SJCRH30 (cell line): ENCODE measurements at regions not wholly inside any gene's neighbourhood (a gene's known extent, or its start where the extent isn't known, plus 50 kb on each side); places are given as distances from the start of the nearest gene placed in this dataset.

ENCODE experiments used
- DNase-seq, 2 experiments: peaks; one replicate each; pipeline ENCODE4 v3.0.0-alpha.2; 2015 to 2020
- H3K27ac ChIP-seq: fragments of 250-450 bp; sonication (Bioruptor Pico); 2 replicates; pipeline ENCODE4 v1.5.1; 2020; ENCODE audit warnings: mild to moderate bottlenecking, moderate library complexity
- H3K27me3 ChIP-seq: fragments of 250-450 bp; sonication (Bioruptor Pico); 2 replicates; pipeline ENCODE4 v1.5.1; 2020; ENCODE audit warnings: mild to moderate bottlenecking, moderate library complexity
- H3K36me3 ChIP-seq: fragments of 250-450 bp; sonication (Bioruptor Pico); 2 replicates; pipeline ENCODE4 v1.5.1; 2020; ENCODE audit warnings: mild to moderate bottlenecking, moderate library complexity
- H3K4me1 ChIP-seq: fragments of 250-450 bp; sonication (Bioruptor Pico); 2 replicates; pipeline ENCODE4 v1.5.1; 2020; ENCODE audit warnings: mild to moderate bottlenecking, moderate library complexity
- H3K4me3 ChIP-seq: fragments of 250-450 bp; sonication (Bioruptor Pico); 2 replicates; pipeline ENCODE4 v1.5.1; 2020; ENCODE audit warnings: mild to moderate bottlenecking, moderate library complexity
- H3K9me3 ChIP-seq: fragments of 250-450 bp; sonication (Bioruptor Pico); replicated peaks from 2 replicates; pipeline ENCODE4 v1.5.1; 2020; ENCODE audit warnings: mild to moderate bottlenecking, moderate library complexity

DNA sequence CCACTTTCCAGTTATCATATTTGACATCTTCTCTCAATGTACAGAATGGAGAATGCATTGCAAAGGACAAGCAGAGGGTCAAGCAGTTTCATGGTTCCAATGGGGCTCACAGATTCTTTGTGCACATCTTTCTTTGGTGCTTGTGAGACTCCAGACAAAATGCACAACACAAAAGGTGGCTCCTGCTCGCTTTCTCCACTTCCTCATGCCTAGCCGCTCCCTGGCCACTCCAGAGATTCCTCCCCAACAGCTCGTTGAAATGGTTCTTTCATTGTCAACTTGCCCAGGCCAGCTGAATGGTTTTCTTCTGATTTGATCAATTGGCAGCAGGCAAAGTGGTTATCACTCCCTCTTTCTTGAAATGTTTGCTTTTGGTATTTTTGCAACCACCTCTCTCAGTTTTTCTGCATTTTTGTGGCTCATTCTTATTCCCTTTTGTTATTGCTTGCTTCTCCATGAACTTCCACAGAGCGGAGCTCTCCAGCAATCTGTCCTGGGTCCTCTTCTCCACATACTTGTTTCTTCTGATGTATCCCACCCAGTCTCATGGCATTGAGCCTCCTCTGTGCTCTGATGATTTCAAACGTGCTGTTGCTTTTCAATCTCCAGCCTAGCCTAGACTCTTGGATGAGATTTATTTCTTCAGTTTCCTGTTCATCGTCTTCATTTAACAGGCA lies 507.8 kb upstream of the MKI67 start:
- Histone ChIP-seq H3K4me3 (no peak overlapping the region), H3K27ac (no peak overlapping the region), H3K36me3 (no peaks in the 10 kb centered on the region), H3K27me3 (no peaks in the 10 kb centered on the region), H3K4me1 (no peaks in the 10 kb centered on the region), H3K9me3 (no peaks in the 10 kb centered on the region)
- peak in 1 of 2 experiments; percentile 19 for DNase-seq

DNA sequence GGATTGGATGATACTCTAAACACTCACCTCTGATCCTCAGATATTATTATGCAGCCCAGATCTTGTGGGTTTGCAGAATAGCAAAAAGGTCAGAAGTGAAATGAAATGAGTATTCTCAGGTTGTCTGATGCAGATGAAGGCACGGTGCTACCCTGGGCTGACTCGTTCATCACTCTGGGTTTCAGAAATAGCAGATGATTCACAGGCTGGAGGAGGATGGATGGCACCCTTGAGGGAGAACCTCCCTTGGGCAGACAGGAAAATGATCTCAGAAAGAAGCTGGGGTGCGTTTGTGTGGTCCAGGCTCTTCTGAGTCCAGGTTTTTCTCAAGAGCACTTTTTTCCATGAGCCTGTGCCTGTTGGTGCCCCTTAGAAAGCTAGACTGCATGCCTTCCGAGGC lies 515.8 kb upstream of the MKI67 start:
- Histone ChIP-seq H3K27me3 (no peaks in the 10 kb centered on the region), H3K9me3 (no peaks in the 10 kb centered on the region), H3K36me3 (no peaks in the 10 kb centered on the region), H3K4me1 (no peaks in the 10 kb centered on the region), H3K4me3 (no peak overlapping the region), H3K27ac (no peak overlapping the region)
- DNase-seq: no peak

DNA sequence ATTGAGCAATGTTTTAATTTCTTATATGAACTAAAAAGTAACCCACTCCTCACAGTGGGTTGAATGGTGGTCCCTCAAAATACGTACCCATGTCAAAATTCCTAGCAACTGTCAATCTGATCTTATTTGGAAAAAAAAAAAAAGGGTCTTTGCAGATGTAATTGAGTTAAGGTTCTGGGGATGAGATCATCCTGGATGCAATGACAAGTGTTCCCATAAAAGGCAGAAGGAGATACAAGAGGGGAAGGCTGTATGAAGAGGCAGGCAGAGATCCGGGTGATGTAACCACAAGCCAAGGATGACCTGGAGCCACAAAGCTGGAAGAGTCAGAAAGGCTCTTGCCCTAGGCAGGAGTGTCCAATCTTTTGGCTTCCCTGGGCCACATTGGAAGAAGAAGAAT lies 516.3 kb upstream of the MKI67 start:
- Histone ChIP-seq H3K27me3 (no peaks in the 10 kb centered on the region), H3K9me3 (no peaks in the 10 kb centered on the region), H3K4me3 (no peak overlapping the region), H3K4me1 (no peaks in the 10 kb centered on the region), H3K27ac (no peak overlapping the region), H3K36me3 (no peaks in the 10 kb centered on the region)
- DNase-seq: no peak

DNA sequence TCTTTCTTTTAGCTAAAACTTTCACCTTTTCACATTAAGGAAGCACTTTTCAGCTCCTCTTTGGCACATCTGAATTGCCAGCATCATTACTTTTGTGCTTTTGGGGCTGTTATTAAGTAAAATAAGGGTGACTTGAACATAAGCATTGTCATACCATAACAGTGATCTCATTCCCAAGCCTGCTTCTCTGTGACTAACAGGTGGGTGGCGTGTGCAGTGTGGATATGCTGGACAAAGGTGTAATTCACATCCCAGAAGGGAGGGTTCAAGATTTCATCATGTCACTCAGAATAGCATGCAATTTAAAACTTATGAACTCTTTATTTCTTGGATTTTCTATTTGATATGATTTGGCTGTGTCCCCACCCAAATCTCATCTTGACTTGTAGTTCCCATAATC lies 517.4 kb upstream of the MKI67 start:
- no peaks in the 10 kb centered on the region for H3K4me1 ChIP-seq
- H3K36me3 ChIP-seq: no peaks in the 10 kb centered on the region
- H3K27me3 ChIP-seq: no peaks in the 10 kb centered on the region
- no peak overlapping the region for H3K27ac ChIP-seq
- no peak for DNase-seq
- H3K4me3 ChIP-seq: no peak overlapping the region
- no peaks in the 10 kb centered on the region for H3K9me3 ChIP-seq

DNA sequence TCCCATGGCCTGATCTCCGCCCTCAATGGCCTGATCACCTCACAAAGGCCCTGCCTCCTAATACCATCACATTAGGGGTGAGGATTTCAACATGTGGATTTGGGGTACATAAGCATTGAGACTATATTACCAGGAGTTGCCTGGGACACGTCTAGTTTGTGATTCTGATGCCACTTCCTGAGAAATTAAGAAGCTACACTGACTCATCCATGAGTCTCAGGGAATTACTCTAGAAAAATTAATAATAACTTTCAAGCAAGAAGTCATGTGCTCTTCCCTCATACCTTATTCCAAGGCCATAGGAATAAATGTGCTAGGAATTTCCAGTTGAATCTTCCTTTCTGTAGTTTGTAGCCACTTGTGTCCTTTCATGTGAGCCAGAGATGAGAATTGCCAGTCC lies 519.3 kb upstream of the MKI67 start:
- H3K36me3 ChIP-seq: no peaks in the 10 kb centered on the region
- no peaks in the 10 kb centered on the region for H3K27me3 ChIP-seq
- no peak overlapping the region for H3K27ac ChIP-seq
- no peak overlapping the region for H3K4me3 ChIP-seq
- no peak for DNase-seq
- no peaks in the 10 kb centered on the region for H3K4me1 ChIP-seq
- H3K9me3 ChIP-seq: no peaks in the 10 kb centered on the region

DNA sequence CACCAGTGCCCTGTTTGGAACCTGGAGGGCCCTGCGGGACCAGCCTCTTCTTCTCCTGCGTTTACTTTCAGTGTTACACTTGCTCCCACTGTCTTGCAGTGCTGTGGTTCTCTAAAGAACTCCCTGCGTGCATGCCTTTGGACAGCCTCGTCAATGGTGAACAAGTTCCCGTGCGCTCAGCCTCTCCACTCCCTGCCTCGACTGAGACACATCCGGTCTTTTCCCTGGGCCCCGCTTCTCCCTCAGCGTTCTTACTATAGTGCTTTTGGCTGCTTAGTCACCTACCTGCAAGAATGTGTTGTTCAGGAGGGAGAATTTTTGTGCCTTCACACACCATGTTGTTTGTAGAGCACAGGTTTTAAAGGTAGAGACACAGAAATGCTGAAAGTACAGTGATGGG lies 520.7 kb upstream of the MKI67 start:
- Histone ChIP-seq H3K4me1 (no peaks in the 10 kb centered on the region), H3K9me3 (no peaks in the 10 kb centered on the region), H3K27ac (no peak overlapping the region), H3K36me3 (no peaks in the 10 kb centered on the region), H3K4me3 (no peak overlapping the region), H3K27me3 (no peaks in the 10 kb centered on the region)
- no peak for DNase-seq

DNA sequence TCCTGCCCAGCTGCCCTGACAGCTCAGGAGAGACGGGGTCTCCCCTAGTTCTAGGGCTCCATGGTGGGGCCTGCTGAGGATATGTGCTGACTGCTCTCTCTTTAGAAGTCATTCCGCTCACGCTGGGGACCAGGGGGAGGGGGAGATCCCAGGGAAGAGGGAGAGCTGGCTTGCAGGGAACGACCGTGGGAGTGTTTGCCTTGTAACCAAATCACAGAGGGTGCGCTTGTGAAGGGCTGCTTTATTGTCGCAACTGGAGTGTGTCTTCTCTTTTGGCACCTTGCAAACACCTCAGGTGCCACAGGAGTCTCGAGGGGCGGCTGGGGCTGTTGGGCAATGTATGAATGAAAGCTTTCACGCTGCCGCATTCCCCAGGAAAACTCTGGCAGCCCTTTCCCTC lies 531.3 kb upstream of the MKI67 start:
- H3K4me1 ChIP-seq: no peaks in the 10 kb centered on the region
- no peak overlapping the region for H3K27ac ChIP-seq
- H3K9me3 ChIP-seq: no peaks in the 10 kb centered on the region
- H3K36me3 ChIP-seq: no peaks in the 10 kb centered on the region
- H3K27me3 ChIP-seq: no peaks in the 10 kb centered on the region
- H3K4me3 ChIP-seq: no peak overlapping the region
- no peak for DNase-seq

DNA sequence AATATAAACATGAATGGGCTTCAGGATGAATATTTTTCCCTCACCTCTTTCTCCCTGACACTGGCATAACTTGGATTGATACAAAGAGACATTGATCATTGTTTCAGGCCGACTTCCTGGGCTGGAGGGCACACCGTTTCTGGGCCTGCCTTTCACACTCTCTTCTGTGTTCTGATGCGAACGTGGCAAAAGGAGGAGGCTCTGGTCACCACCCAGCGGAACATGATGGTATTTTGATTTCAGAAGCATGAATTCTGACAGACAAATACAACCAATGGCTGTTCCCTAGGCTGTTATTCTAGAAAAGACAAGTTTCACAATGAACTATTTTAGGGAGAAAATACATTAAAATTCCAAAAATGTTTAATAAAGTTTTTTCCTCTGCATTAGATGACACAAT lies 534.5 kb upstream of the MKI67 start:
- no peak for DNase-seq
- Histone ChIP-seq H3K27me3 (no peaks in the 10 kb centered on the region), H3K4me1 (no peaks in the 10 kb centered on the region), H3K36me3 (no peaks in the 10 kb centered on the region), H3K4me3 (no peak overlapping the region), H3K27ac (no peak overlapping the region), H3K9me3 (no peaks in the 10 kb centered on the region)

DNA sequence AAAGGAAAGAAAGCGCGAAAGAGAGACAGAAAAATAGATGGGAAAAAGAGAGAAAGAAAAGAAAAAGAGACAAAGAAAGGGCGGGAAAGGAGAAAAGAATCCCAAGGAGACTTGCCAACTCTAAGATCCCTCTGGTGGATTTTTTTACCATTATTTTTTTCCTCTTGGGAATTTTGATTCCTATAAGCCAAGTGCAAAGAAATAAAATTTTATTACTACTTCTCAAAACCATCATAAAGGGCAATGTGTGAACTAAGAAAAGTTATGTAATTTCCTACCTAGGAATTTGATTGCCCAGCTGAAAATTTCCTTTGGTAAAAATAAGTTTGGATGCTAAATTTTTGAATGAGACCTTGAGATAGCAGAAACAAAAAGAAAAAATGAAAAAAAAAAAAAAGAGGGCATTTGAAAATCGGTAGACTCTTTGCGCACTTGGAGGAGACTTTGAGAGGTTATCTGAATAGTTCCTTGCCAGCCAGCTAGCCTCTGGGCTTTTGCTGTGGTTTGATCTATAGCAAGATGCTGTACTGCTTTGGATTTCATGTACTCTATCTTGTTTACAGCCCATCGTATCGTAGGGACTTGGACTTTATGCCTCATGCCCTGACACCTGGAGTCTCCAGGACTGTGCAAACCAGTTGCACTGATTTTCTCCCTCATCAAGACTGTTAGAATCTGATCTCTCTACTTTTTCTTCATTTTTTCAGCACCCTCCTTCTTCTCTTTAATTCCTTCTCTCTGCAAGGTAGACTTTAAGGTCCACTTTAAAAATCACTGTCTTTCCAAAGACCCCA lies 535.4 kb upstream of the MKI67 start:
- H3K27ac ChIP-seq: no peak overlapping the region
- H3K36me3 ChIP-seq: no peaks in the 10 kb centered on the region
- no peaks in the 10 kb centered on the region for H3K4me1 ChIP-seq
- no peak for DNase-seq
- no peak overlapping the region for H3K4me3 ChIP-seq
- no peaks in the 10 kb centered on the region for H3K9me3 ChIP-seq
- H3K27me3 ChIP-seq: no peaks in the 10 kb centered on the region

DNA sequence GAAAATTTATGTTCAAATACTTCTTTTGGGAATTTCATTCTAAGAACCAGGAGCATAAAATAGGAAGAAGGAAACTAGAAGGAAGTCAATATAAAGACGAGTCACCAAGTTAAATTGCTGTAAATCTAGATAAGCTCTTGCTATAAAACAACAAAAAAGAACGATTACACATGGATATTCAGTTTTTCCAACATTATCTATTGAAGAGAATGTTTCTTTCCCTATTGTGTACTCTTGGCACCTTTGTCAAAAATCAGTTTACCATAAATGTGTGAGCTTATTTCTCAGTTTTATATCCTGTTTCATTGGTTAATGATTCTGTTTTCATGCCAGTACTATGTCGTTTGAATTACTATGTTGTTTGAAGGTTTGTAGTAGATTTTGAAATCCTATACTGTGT lies 536.3 kb upstream of the MKI67 start:
- no peak overlapping the region for H3K4me3 ChIP-seq
- H3K27ac ChIP-seq: no peak overlapping the region

DNA sequence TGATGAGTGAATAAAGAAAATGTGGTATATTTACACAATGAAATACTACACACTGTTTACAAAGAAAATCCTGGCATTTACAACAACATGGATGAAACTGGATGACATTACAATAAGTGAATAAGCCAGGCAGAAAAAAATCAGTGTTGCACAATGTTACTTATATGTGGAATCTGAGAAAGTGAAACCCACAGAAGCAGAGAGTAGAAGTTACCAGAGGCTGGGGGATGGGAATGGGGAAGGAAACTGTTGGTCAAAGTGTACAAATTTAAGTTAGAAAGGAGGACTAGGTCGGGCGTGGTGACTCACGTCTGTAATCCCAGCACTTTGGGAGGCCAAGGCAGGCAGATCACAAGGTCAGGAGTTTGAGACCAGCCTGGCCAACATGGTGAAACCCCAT lies 538.5 kb upstream of the MKI67 start:
- no peak overlapping the region for H3K27ac ChIP-seq
- H3K4me3 ChIP-seq: no peak overlapping the region
- no peaks in the 10 kb centered on the region for H3K4me1 ChIP-seq
- no peaks in the 10 kb centered on the region for H3K9me3 ChIP-seq
- H3K36me3 ChIP-seq: no peaks in the 10 kb centered on the region
- no peak for DNase-seq
- no peaks in the 10 kb centered on the region for H3K27me3 ChIP-seq

More for the DNA sequence above, 536.3 kb upstream of the MKI67 start:
- H3K9me3 ChIP-seq: no peaks in the 10 kb centered on the region
- no peaks in the 10 kb centered on the region for H3K4me1 ChIP-seq
- no peaks in the 10 kb centered on the region for H3K36me3 ChIP-seq
- H3K27me3 ChIP-seq: no peaks in the 10 kb centered on the region
- DNase-seq: no peak

DNA sequence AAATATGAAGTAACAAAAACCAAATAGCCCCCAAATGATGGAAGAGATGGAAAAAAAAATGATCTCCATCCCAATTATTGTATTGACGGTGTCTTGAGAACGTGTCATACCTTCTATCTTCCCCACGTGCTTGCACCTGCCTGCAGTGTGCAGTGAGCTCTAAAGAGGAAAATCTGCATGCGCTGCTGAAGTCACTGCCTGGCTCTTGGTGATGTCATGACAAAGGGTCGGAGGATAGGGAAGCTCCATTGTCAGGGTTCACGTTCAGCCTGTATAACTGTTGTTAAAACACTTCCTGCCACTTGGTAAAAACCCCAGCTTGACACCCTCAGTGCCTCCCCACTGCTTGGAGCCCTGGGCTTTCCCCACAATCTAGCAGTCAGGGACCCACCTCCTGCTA lies 549.2 kb upstream of the MKI67 start:
- H3K4me1 ChIP-seq: no peaks in the 10 kb centered on the region
- H3K9me3 ChIP-seq: no peaks in the 10 kb centered on the region
- H3K27me3 ChIP-seq: no peaks in the 10 kb centered on the region
- no peak overlapping the region for H3K4me3 ChIP-seq
- H3K36me3 ChIP-seq: no peaks in the 10 kb centered on the region
- H3K27ac ChIP-seq: no peak overlapping the region
- DNase-seq: no peak

DNA sequence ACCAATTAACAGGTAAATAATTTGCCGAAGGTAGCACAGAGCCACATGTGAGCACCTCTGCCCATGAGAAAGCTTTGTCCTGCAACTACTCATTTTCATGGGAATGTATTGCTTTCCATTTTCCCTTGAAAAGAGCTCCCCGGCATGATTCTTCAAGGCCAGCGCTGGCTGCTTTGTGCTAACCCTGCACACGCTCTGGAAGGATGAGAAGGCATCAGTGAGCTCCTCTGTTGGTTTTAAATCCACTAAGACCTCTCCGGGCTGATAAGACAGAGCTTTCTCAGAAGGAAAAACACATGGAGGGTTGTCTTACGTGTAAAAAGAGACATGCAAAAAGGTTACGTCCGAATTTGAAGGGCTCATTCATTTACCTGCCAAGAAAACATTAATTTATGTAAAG lies 553.9 kb upstream of the MKI67 start:
- H3K36me3 ChIP-seq: no peaks in the 10 kb centered on the region
- H3K4me1 ChIP-seq: no peaks in the 10 kb centered on the region
- no peak for DNase-seq
- H3K4me3 ChIP-seq: no peak overlapping the region
- H3K27ac ChIP-seq: no peak overlapping the region
- no peaks in the 10 kb centered on the region for H3K9me3 ChIP-seq
- H3K27me3 ChIP-seq: no peaks in the 10 kb centered on the region

DNA sequence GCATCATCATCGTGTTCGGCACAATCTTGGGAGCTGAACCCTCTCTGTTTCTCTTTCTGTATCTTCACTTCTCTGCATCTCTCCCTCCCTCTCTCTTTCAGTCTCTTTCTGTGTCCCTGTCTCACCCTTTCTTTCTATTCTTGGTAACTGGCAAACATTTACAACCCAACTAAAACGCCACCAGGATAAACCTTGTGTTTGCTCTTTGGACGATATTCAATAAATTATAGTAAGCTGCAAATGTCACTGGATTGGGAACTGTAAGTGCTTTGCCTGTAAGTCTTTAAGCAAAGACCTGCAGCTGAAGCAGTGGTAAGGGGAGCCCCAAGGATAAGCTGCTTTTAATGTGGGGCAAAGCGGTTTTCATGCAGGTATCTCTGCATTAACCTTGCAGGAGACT lies 558.0 kb upstream of the MKI67 start:
- Histone ChIP-seq H3K4me3 (no peak overlapping the region), H3K27ac (no peak overlapping the region), H3K9me3 (no peaks in the 10 kb centered on the region), H3K36me3 (no peaks in the 10 kb centered on the region), H3K27me3 (no peaks in the 10 kb centered on the region), H3K4me1 (no peaks in the 10 kb centered on the region)
- DNase-seq: no peak

DNA sequence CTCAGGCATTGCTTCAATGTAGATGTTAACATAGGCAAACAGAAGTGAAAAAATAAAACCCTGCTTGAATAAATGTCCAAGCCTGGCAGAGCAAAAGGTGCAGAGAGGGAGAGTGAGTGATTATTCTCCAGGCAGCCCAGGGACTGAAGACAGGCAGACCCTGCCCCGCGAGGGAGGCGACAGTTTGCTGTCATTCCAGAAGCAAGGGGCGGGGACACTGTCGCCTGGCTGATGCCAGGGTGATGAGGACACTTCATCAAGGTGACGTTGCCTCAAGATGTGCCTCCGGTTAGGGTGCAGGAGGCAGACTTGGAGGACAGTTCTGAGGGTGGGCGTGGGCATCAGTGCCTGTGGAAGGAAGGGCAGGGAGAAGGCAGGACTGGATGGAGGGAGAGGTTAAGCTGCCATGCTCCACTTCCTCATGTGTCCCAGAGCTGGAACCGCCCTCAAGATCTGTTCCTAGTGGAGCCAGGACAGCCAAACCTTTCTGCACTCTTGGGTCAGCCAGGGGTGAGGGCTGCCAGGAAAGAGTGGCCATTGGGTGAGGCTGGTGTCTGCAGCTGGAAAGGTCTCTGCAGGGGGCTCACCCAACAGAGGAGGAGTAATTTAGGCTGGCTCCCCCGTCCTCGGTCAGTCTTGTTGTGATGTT lies 560.5 kb upstream of the MKI67 start:
- Histone ChIP-seq H3K27ac (no peak overlapping the region), H3K27me3 (no peaks in the 10 kb centered on the region), H3K36me3 (no peaks in the 10 kb centered on the region)

More for the DNA sequence above, 560.5 kb upstream of the MKI67 start:
- no peak for DNase-seq
- Histone ChIP-seq H3K9me3 (no peaks in the 10 kb centered on the region), H3K4me1 (no peaks in the 10 kb centered on the region), H3K4me3 (no peak overlapping the region)
